Body of pancreas (tissue), 4 donors: ENCODE measurements at regions not wholly inside any gene's neighbourhood (a gene's known extent, or its start where the extent isn't known, plus 50 kb on each side); places are given as distances from the start of the nearest gene placed in this dataset.

Experiments
- CTCF ChIP-seq, 7 experiments: fragments of 450-650 bp in 4 of 7; fragments of 200-600 bp in 3 of 7; sonication (generic) in 3 of 7; IDR thresholded peaks; one replicate each; pipeline ENCODE4 v1.5.1; 2016 to 2019; ENCODE audit warnings: antibody characterized with exemption in 7 of 7
- POLR2A ChIP-seq, 3 donors: fragments of 450-650 bp; IDR thresholded peaks; one replicate each; pipeline ENCODE4 v1.6.1; 2016; ENCODE audit warnings: antibody characterized with exemption in 3 of 3, mild to moderate bottlenecking in 2 of 3

DNA sequence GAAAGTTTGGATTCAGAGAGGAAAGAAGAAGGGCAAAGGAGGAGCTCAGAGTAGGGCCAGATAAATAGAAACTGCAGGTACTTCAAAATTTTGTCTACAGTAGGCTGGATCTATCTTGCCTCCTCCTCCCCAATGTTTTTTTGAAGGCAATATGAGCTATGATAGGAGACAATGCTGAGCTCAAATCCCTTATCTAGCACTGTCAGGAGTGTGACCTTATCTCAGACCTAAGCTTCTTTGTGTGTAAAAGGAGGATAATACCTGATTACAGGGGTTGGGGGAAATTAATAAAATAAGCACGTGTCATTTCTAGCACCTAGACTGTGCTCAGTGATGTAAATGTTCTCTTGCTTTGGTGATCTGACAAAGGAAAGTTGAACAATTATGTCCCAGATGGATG lies 137.8 kb upstream of the CD180 start:
- TF ChIP-seq CTCF (IDR thresholded peaks at IDR 0.05) (no peak), POLR2A (IDR thresholded peaks at IDR 0.05) (no peak)
